GM18861 (cell line): ENCODE measurements at regions not wholly inside any gene's neighbourhood (a gene's known extent, or its start where the extent isn't known, plus 50 kb on each side); places are given as distances from the start of the nearest gene placed in this dataset.
"Not testable (repeated sequence)": the region's sequence is repeated elsewhere in the genome, so short reads cannot be mapped to it uniquely, and the experiment has no call there.

Experiments used
- ATAC-seq: cut with Tn5 transposase; IDR thresholded peaks from one replicate; pipeline ENCODE4 v1.9.1; 2021; ENCODE audit not compliant: unreplicated experiment

DNA sequence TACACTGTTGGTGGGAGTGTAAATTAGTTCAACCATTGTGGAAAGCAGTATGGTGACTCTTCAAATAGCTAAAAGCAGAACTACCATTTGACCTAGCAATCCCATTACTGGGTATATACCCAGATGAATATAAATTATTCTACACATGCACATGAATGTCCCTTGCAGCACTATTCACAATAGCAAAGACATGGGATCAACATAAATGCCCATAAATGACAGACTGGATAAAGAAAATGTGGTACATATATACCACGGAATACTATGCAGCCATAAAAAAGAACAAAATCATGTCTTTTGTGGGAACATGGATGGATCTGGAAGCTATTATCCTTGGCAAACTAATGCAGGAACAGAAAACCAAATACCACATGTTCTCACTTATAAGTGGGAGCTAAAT lies 282.8 kb upstream of the TGFBR2 start:
- not testable (repeated sequence) for ATAC-seq

GRCh38 chr3:30324587-30324986 lies 281.8 kb upstream of the TGFBR2 start:
- no peak for ATAC-seq

GRCh38 chr3:30327976-30328375 lies 278.4 kb upstream of the TGFBR2 start:
- ATAC-seq = not testable (repeated sequence)

- ATAC-seq = not testable (repeated sequence)
These were observed 277.5 kb upstream of the TGFBR2 start for GRCh38 chr3:30328935-30329334.

- ATAC-seq = no peak
These were observed 274.9 kb upstream of the TGFBR2 start for GRCh38 chr3:30331519-30331918.

- ATAC-seq = no peak
These were observed 274.0 kb upstream of the TGFBR2 start for GRCh38 chr3:30332196-30333021.

DNA sequence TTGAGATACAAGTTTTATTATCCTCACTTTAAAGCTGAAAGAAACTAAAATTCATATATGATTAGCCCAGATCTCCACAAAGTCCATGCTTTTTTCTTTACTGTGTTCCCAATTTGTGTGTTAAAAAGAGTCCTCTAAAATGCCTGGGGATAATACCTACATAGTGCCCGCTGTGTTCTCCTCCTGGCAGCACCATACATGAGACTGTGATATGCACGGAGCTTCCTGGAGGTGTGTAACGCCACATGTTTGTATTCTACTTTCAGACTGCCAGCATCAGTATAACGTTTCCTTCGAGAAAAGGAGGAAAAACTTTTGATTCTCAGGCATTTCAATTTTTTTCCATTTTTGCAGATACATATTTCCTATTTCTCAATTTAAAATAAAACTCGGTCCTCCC lies 273.3 kb upstream of the TGFBR2 start:
- ATAC-seq = no peak

DNA sequence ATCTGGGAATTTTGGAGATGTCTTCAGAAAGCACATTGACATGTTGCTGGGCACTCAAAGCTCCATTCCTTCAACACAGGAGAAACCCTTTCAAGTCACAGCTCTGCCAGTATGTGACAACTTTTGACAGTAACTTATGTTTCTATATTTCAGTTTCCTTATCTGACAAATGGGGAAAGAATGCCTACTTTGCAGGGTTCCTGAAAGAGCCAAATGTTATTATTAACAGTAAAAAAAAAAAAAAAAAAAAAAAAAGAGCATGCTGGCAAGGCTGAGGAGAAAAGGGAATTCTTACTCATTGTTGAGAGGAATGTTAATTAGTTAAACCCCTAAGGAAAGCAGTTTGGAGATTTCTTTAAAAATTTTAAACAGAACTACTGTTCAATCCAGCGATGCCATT lies 272.5 kb upstream of the TGFBR2 start:
- ATAC-seq = no peak

- no peak for ATAC-seq
These were observed 265.9 kb upstream of the TGFBR2 start for GRCh38 chr3:30340500-30340899.

GRCh38 chr3:30341079-30341478 lies 265.3 kb upstream of the TGFBR2 start:
- no peak for ATAC-seq

- ATAC-seq = no peak
These were observed 264.6 kb upstream of the TGFBR2 start for GRCh38 chr3:30341851-30342250.

GRCh38 chr3:30342318-30343060 lies 263.9 kb upstream of the TGFBR2 start:
- ATAC-seq = no peak

GRCh38 chr3:30343067-30343831 lies 263.2 kb upstream of the TGFBR2 start:
- ATAC-seq = no peak

DNA sequence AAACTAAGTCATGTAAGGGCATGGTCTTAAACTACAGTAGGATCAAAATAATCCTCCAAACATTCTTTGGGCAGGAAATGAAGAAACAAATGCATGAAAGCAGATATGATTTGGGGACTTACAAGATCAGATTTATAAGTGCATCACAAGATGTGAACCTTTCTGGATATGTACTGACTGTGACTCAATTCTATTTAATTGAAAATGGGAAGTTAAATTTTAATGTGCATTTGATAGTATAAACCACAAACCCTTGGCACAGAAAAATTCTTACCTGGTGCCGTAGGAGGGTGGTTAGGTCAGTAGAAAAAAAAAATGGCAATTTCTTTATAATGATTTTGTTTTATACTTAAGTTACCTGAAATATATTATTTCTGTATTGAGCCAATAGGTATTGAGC lies 262.5 kb upstream of the TGFBR2 start:
- ATAC-seq = no peak

DNA sequence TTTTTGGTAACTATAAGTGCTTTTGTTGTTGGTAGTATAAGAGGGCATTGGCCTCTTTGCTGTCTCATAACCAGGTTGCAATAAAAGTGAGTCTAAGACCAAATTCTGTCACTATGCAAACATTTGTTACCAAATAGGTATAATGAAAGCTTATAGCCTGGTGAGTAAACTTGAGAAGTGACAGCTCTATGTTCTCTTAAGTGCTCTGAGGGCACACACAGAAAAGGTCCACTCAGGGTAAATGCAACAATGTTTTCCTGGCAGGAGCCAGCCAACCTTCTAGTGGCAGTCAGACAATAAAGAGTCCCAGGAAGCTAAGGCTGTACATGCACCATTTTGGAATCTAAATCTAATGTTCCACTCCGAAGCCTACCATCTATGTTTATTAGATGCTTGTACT lies 262.1 kb upstream of the TGFBR2 start:
- no peak for ATAC-seq

DNA sequence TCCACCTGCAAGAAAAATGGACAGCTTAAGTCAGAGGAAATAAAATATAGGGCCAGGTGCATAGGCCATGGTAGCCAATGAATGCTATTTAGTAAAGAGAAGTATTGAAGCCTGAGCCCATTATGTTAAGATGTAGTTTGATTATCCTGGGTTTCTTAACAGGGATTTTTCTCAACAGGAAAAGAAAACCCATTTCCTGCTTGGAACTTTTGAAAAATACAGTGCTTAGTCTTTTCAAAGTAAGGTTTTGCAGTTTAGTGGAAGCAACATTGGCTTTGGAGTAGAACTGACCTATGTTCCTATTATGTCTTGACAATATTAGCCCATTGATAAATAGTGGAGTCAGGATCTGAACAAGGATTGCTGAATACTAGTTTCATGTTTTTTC lies 259.5 kb upstream of the TGFBR2 start:
- no peak for ATAC-seq

- peak; percentile 85 for ATAC-seq
These were observed 258.7 kb upstream of the TGFBR2 start for GRCh38 chr3:30347679-30348216.

GRCh38 chr3:30349507-30349906 lies 256.9 kb upstream of the TGFBR2 start:
- no peak for ATAC-seq

GRCh38 chr3:30350011-30350410 lies 256.4 kb upstream of the TGFBR2 start:
- ATAC-seq = no peak

GRCh38 chr3:30350901-30351300 lies 255.5 kb upstream of the TGFBR2 start:
- no peak for ATAC-seq
